Rectal smooth muscle tissue (tissue), 1 donor: ENCODE measurements at regions not wholly inside any gene's neighbourhood (a gene's known extent, or its start where the extent isn't known, plus 50 kb on each side); places are given as distances from the start of the nearest gene placed in this dataset.

ENCODE experiments used
- H3K27ac ChIP-seq: one replicate; pipeline ENCODE4 v1.7.0; 2013; ENCODE audit warnings: low read depth, low read length, inconsistent platforms
- H3K27me3 ChIP-seq: one replicate; pipeline ENCODE4 v1.7.0; 2013; ENCODE audit warnings: low read length; ENCODE audit not compliant: control insufficient read depth, insufficient read depth
- H3K36me3 ChIP-seq: one replicate; pipeline ENCODE4 v1.7.0; 2013; ENCODE audit warnings: low read length; ENCODE audit not compliant: control insufficient read depth, insufficient read depth
- H3K4me1 ChIP-seq: one replicate; pipeline ENCODE4 v1.7.0; 2013; ENCODE audit warnings: low read length; ENCODE audit not compliant: control insufficient read depth, insufficient read depth
- H3K4me3 ChIP-seq: one replicate; pipeline ENCODE4 v1.7.0; 2013; ENCODE audit warnings: low read length
- H3K9ac ChIP-seq: one replicate; pipeline ENCODE4 v1.7.0; 2013; ENCODE audit warnings: low read length

DNA sequence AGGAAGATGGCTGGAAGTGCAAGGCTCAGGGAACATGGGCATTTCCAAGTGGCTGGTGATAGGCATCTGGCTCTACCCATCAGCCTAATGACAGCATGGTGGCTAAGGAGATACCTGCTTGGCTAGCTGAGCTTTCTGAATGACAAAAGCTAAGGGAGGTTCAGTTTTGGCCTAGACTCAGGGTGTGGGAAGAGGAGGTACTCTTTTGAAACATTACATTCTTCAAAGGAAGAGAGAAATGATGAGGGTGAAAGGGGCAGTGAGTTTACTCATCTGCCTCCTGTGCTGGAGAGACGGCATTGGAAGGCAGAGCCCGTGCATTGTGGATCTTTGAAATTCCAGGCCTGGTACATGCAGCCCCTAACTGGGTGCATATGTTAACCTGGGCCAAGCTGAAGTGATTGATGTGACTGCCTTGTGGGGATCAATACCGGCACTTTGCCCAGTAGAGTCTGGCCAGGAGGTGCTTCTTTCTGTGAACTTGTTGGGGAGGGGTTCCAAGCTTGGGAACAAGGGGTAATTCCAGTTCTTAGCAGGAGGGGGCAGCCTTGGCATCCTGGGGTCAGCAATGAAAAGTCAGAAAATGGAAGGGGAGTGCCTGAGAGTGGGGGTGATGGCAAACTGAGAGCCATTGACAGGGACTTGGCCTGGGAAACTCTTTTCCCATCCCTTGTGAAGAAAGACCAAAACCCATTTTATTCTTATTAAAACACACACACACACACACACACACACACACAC, 108.6 kb downstream of the ACER2 start:
- Histone ChIP-seq H3K4me3 (no peak overlapping the region), H3K9ac (no peak overlapping the region), H3K36me3 (no peaks in the 10 kb centered on the region), H3K4me1 (no peaks in the 10 kb centered on the region), H3K27me3 (no peaks in the 10 kb centered on the region), H3K27ac (no peak overlapping the region)

DNA sequence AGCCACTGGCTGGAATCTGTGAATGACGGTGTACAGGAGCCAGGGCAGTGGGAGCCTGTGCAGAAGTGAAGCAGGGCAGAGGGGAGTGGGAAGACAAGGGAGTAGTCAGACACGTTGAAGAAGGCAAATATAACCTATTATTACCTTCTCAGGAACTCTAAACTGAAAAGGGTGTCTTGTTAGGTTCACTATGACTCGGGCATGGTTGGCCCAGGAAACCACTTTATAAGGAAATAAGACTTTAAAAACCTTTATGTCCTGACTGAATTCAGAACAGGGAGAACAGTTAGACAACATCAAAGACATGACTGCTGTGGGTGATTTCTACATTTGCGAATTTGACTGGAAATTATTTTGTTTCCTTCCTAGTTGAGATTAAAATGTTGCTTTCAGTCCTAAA, 107.5 kb downstream of the ACER2 start:
- H3K27me3 ChIP-seq, result no peaks in the 10 kb centered on the region
- no peaks in the 10 kb centered on the region for H3K4me1 ChIP-seq
- no peak overlapping the region for H3K4me3 ChIP-seq
- no peak overlapping the region for H3K9ac ChIP-seq
- no peaks in the 10 kb centered on the region for H3K36me3 ChIP-seq
- H3K27ac ChIP-seq, result no peak overlapping the region

DNA sequence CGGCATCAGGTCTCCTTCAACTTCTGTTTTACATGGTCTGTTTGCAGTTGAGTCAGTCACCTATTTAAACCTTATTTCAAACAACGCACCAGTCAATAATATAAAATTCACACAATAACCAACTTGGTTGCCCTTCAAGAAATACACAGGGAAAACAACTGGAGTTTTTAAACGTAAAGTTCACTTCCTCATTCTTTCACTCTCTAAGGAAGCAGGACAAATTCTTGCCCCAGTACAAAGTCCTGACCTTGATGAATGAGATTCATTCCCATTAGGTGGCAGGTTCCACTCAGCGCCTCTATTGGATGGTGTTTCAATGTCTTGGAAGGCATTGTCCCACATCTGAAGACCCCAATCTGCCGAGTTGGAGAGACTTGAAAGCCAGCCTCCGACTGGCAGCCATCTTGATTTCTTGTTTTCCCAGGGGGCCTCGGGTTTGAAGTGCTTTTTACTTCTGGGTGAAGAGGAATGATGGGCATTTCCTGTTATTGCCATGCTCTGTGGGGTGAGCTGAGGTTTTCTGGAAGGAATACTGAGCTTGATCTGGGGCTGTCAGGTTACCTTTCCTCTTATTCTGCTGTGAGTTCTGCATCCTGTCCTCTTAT, 105.0 kb downstream of the ACER2 start:
- Histone ChIP-seq H3K4me3 (no peak overlapping the region), H3K9ac (no peak overlapping the region), H3K27ac (no peak overlapping the region), H3K27me3 (no peaks in the 10 kb centered on the region), H3K4me1 (no peaks in the 10 kb centered on the region), H3K36me3 (no peaks in the 10 kb centered on the region)

DNA sequence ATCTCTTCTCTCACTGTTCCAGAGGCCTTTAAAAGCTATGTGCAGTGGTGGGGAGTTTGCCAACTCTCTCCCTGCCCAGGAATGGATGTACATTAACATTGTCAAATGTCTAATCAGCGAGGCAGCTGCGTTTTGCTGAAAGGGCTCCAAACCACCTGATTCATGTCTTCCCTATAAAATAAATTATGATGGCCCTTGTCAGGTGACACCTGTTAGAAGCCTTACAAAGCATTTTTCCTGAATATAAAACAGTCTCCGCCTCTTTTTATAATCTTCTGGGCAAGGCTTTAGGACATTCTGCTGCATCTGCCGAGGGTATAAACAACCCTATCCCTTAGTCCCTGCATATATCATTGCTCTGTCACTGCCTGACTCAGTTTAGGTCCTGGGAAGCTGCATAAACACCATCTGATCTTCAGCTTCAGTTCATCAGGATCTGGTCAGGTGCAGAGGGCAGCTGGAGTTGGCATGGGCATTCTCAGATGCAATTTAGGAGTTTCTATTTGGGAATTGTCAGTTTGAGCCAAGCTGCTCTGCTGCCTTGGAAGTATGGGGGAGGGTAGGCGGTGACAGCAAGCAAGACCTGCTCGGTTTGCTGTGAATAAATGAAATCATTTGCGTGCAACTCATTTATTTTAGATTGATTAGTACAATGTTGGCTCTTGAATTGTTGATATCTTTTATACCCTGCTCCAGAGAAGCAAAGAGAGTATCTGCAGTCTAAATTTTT, 103.5 kb downstream of the ACER2 start:
- no peak overlapping the region for H3K27ac ChIP-seq
- no peak overlapping the region for H3K4me3 ChIP-seq
- no peaks in the 10 kb centered on the region for H3K36me3 ChIP-seq
- no peaks in the 10 kb centered on the region for H3K4me1 ChIP-seq
- no peak overlapping the region for H3K9ac ChIP-seq
- no peaks in the 10 kb centered on the region for H3K27me3 ChIP-seq

- no peaks in the 10 kb centered on the region for H3K4me1 ChIP-seq
- H3K9ac ChIP-seq, result no peak overlapping the region
- no peaks in the 10 kb centered on the region for H3K36me3 ChIP-seq
- no peak overlapping the region for H3K4me3 ChIP-seq
- no peaks in the 10 kb centered on the region for H3K27me3 ChIP-seq
- no peak overlapping the region for H3K27ac ChIP-seq
Observed at GRCh38 chr9:19511694-19512093, 102.9 kb downstream of the ACER2 start.

DNA sequence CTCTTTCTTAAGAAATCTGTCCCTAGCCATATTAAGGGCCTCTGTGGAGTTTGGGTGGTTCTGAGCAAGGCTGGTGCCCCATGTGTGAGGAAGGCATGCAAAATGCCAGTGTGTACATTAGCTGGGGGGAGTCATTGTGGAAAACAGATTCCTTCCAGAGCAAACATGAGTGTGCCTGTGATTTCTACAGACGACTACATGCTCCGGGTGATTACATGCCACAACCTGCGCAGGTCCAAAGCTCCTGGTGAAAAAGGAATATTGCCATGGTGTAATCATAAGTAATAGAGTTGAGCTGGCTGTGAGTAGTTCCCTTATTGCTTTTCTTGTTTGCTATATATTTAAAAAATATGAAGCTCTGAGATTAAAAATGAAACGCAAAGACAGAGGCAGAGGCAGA, 102.1 kb downstream of the ACER2 start:
- H3K9ac ChIP-seq, result no peak overlapping the region
- H3K27me3 ChIP-seq, result no peaks in the 10 kb centered on the region
- no peaks in the 10 kb centered on the region for H3K4me1 ChIP-seq
- H3K4me3 ChIP-seq, result no peak overlapping the region
- no peaks in the 10 kb centered on the region for H3K36me3 ChIP-seq
- H3K27ac ChIP-seq, result no peak overlapping the region
